Type B pancreatic cell (in vitro differentiated cells): ENCODE measurements at regions not wholly inside any gene's neighbourhood (a gene's known extent, or its start where the extent isn't known, plus 50 kb on each side); places are given as distances from the start of the nearest gene placed in this dataset.
A peak's percentile ranks its signal among the peaks of the same experiment; 100 is the strongest.

Experiments
- DNase-seq: peaks from one replicate; pipeline ENCODE4 v3.0.0; 2021; ENCODE audit warnings: mixed read lengths; ENCODE audit not compliant: unreplicated experiment; ENCODE audit errors: extremely low spot score
- H3K27ac Mint-ChIP-seq: 2 replicates; pipeline ENCODE4 v1.8.0; 2021; ENCODE audit warnings: mild to moderate bottlenecking, mixed read lengths
- H3K27me3 Mint-ChIP-seq: 2 replicates; pipeline ENCODE4 v1.8.0; 2021; ENCODE audit warnings: mixed read lengths
- H3K36me3 Mint-ChIP-seq: 2 replicates; pipeline ENCODE4 v1.8.0; 2021; ENCODE audit warnings: mixed read lengths
- H3K4me1 Mint-ChIP-seq: one replicate; pipeline ENCODE4 v1.8.0; 2021; ENCODE audit warnings: mixed read lengths; ENCODE audit not compliant: unreplicated experiment
- H3K4me3 Mint-ChIP-seq: 2 replicates; pipeline ENCODE4 v1.8.0; 2021; ENCODE audit warnings: mild to moderate bottlenecking, mixed read lengths
- H3K9me3 Mint-ChIP-seq: 2 replicates; pipeline ENCODE4 v1.8.0; 2021; ENCODE audit warnings: mixed read lengths
- TF ChIP-seq, protein P1 (sequence below): fragments of 200-600 bp; sonication (generic); conservative IDR thresholded peaks from 2 replicates; pipeline ENCODE4 v1.5.0; 2021; ENCODE audit warnings: antibody characterized with exemption, mild to moderate bottlenecking

- H3K4me3 Mint-ChIP-seq = no peak overlapping the region
- H3K27me3 Mint-ChIP-seq = peaks cover 44% of the 10 kb centered on the region
- TF ChIP-seq, protein P1, sequence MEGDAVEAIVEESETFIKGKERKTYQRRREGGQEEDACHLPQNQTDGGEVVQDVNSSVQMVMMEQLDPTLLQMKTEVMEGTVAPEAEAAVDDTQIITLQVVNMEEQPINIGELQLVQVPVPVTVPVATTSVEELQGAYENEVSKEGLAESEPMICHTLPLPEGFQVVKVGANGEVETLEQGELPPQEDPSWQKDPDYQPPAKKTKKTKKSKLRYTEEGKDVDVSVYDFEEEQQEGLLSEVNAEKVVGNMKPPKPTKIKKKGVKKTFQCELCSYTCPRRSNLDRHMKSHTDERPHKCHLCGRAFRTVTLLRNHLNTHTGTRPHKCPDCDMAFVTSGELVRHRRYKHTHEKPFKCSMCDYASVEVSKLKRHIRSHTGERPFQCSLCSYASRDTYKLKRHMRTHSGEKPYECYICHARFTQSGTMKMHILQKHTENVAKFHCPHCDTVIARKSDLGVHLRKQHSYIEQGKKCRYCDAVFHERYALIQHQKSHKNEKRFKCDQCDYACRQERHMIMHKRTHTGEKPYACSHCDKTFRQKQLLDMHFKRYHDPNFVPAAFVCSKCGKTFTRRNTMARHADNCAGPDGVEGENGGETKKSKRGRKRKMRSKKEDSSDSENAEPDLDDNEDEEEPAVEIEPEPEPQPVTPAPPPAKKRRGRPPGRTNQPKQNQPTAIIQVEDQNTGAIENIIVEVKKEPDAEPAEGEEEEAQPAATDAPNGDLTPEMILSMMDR = no peak
- H3K27ac Mint-ChIP-seq = no peak overlapping the region
- no peaks in the 10 kb centered on the region for H3K4me1 Mint-ChIP-seq
- H3K9me3 Mint-ChIP-seq = peaks cover 4% of the 10 kb centered on the region
- DNase-seq = no peak
- H3K36me3 Mint-ChIP-seq = no peaks in the 10 kb centered on the region
Measured at GRCh38 chr16:66120656-66121055, 245.8 kb upstream of the CDH5 start.

DNA sequence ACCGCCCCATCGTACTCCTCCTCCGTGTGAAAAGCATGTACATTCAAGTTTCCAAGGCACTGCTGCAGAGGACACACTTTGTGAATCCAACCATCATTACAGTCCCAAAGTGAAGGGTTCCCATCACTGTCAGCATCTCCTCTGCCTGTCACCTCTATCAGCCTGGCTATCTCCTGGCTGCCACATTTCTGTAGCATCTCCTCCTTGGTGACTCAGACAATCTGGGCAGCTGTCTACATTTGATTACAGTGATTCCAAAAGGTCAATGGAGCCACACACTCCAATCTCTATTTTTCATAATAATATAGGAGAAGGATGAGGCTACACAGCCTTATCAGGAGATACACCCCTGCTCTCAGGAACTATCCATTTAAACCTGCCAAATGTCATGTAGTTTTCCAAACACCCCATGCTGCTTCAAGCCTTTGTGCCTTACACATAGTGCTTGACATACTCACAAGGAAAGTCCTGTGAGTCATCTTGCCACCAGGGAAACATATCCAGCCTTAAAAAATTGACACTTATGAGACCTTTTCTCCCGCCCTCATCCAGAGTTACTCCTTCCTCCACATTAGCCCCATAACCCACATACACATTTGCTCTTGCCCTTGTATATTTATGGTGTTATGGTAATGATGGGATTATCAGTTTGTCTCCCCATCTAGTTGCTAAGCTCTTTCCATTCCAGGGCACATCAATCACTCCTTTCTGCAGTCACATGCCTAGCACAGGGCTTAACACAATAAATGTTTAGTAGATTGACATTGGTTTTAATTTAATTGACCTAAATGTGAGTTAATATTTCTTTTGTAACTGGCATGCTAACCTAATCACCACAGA, 250.1 kb upstream of the CDH5 start:
- peaks cover 45% of the 10 kb centered on the region for H3K27me3 Mint-ChIP-seq
- peaks cover 9% of the 10 kb centered on the region for H3K9me3 Mint-ChIP-seq
- no peak overlapping the region for H3K4me3 Mint-ChIP-seq
- no peak overlapping the region for H3K27ac Mint-ChIP-seq
- no peaks in the 10 kb centered on the region for H3K36me3 Mint-ChIP-seq
- H3K4me1 Mint-ChIP-seq = peaks cover 9% of the 10 kb centered on the region
- no peak for DNase-seq
- TF ChIP-seq, protein P1 = no peak

DNA sequence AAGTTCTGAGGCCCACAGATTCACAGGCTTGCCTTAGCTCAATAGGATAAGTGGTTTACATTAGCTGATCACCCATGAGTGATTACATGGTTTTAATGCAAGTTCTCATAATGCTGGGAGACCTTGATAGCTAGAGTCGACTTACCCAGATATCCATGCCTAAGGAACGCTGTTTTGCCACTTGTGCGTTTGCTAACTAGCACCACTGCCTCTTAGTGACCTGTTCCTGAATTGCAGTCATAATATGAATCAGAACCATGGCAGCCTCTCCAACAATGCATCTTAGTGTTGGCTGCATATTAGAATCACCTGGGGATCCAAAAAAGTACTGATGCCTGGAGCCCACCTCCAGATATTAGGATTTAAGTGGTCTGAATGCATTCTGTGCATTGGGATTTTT, 251.1 kb upstream of the CDH5 start:
- Mint-ChIP-seq H3K27ac (no peak overlapping the region), H3K4me3 (no peak overlapping the region), H3K9me3 (peaks cover 9% of the 10 kb centered on the region), H3K4me1 (peaks cover 9% of the 10 kb centered on the region), H3K36me3 (no peaks in the 10 kb centered on the region), H3K27me3 (peaks cover 45% of the 10 kb centered on the region)
- DNase-seq = no peak
- TF ChIP-seq, protein P1 = peak; percentile 38

DNA sequence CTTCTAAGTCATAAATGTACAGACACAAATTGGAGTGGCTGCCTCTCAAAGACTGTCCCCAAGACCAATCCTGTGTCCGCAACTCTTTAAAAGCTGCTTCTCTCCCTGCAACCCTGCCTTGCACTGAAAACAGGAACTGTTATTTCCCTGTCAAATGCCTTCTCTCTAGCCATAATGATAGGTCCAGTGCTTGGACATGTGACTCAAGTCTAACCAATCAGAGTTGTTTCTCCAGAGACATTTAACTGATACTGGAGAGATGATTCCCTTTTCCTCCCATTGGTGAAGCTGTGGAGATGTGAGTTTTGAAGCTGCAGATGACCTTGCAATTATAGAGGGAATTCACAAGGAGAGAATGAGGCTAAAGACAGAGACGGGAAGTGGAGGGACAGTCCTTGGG, 253.3 kb upstream of the CDH5 start:
- Mint-ChIP-seq H3K4me3 (no peak overlapping the region), H3K27me3 (peaks cover 40% of the 10 kb centered on the region), H3K9me3 (peaks cover 9% of the 10 kb centered on the region), H3K36me3 (no peaks in the 10 kb centered on the region), H3K27ac (no peak overlapping the region), H3K4me1 (peaks cover 9% of the 10 kb centered on the region)
- TF ChIP-seq, protein P1 = no peak
- DNase-seq = no peak

GRCh38 chr16:66109677-66110076, 256.8 kb upstream of the CDH5 start:
- Mint-ChIP-seq H3K4me3 (no peak overlapping the region), H3K27me3 (peaks cover 40% of the 10 kb centered on the region), H3K27ac (no peak overlapping the region), H3K36me3 (no peaks in the 10 kb centered on the region), H3K4me1 (peaks cover 9% of the 10 kb centered on the region), H3K9me3 (no peaks in the 10 kb centered on the region)
- TF ChIP-seq, protein P1 = no peak
- no peak for DNase-seq
